ENCODE measurements at regions not wholly inside any gene's neighbourhood (a gene's known extent, or its start where the extent isn't known, plus 50 kb on each side); places are given as distances from the start of the nearest gene placed in this dataset.

DNA sequence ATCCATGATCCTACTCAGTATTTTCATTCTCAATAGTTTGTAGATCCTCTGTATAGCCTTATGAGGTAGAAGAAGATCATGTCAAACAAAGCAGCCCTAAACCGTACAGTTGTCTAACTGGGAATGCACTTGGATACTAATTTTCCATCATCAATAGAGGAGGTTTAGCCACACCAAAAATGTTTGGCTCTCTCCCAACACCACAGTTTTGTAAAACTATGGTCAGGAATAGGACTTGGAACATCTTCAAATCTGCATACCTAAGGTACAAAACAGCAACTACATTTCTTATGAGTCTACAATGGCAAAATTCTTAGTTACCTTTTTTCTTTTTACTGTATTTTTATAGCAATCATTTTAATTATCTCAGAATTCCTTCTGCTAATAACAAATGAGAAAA, 1001.6 kb downstream of the ROBO2 start:
- no peak overlapping the region for H3K9ac ChIP-seq (replicated peaks; ENCODE audit: extremely low read depth, insufficient read depth, low read length)
- H3K4me3 ChIP-seq (replicated peaks in 1 of 3; ENCODE audit: insufficient read depth in 1 of 3, low read depth in 1 of 3, low read length in 3 of 3): no peak overlapping the region
- peak; percentile 1 for DNase-seq (ENCODE audit: low read depth, low spot score)
- no peaks in the 10 kb centered on the region for H3K9me1 ChIP-seq (replicated peaks; ENCODE audit: control insufficient read depth, extremely low read depth, insufficient read depth, low read length)
- no peaks in the 10 kb centered on the region for H4K20me1 ChIP-seq (replicated peaks; ENCODE audit: control insufficient read depth, extremely low read depth, insufficient read depth, low read length)
- H3K4me1 ChIP-seq (ENCODE audit: control insufficient read depth, extremely low read depth, insufficient read depth, low read length): no peaks in the 10 kb centered on the region
- H3K4me2 ChIP-seq (ENCODE audit: insufficient read depth, low read length): no peak overlapping the region
- no peak overlapping the region for H3K27ac ChIP-seq (ENCODE audit: insufficient read depth, low read depth, low read length)
- ChIA-PET POLR2A (no interaction called here), CTCF (interaction anchor here (1.7 kb wide), 1 partner anchor 17 kb away, joined by 5 read pairs; no protein-coding TSS in a partner anchor)
- dilution Hi-C loops (cut with MboI; ENCODE audit: extremely low pct_ligation_motif_present, low sequenced_read_pairs): no loop called here
- no TSS peak for BruUV-seq (replicated peaks)
- H2AFZ ChIP-seq (ENCODE audit: low read depth, low read length): no peak overlapping the region
- H3K36me3 ChIP-seq (ENCODE audit: control insufficient read depth in 2 of 2, extremely low read depth in 1 of 2, insufficient read depth in 2 of 2, low read length in 2 of 2): no peaks in the 10 kb centered on the region
- no peaks in the 10 kb centered on the region for H3K27me3 ChIP-seq (ENCODE audit: control insufficient read depth in 2 of 2, insufficient read depth in 2 of 2, low read length in 2 of 2)
- FAIRE-seq: no peak
- no peak for TF ChIP-seq POLR2A (IDR thresholded peaks at IDR 0.05; ENCODE audit: low read depth, low read length)
- TF ChIP-seq POLR2AphosphoS5 (IDR thresholded peaks at IDR 0.05; ENCODE audit: insufficient read depth, low read depth, low read length): no peak
- no peak for TF ChIP-seq FOS (IDR thresholded peaks at IDR 0.05; ENCODE audit: borderline replicate concordance, insufficient read depth, low read length)
- no peak for TF ChIP-seq EZH2 (IDR thresholded peaks at IDR 0.05; ENCODE audit: borderline replicate concordance, low read depth, low read length, severe bottlenecking)
- no peak for TF ChIP-seq JUN (IDR thresholded peaks at IDR 0.05; ENCODE audit: borderline replicate concordance, insufficient read depth, insufficient read length, low read depth)
- TF ChIP-seq, protein P1, sequence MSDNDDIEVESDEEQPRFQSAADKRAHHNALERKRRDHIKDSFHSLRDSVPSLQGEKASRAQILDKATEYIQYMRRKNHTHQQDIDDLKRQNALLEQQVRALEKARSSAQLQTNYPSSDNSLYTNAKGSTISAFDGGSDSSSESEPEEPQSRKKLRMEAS (IDR thresholded peaks at IDR 0.05; ENCODE audit: insufficient read depth, insufficient read length): no peak
- no peak for TF ChIP-seq GATA2 (IDR thresholded peaks at IDR 0.05; ENCODE audit: insufficient read depth, insufficient read length, low read depth, low read length)
- TF ChIP-seq, protein P2, sequence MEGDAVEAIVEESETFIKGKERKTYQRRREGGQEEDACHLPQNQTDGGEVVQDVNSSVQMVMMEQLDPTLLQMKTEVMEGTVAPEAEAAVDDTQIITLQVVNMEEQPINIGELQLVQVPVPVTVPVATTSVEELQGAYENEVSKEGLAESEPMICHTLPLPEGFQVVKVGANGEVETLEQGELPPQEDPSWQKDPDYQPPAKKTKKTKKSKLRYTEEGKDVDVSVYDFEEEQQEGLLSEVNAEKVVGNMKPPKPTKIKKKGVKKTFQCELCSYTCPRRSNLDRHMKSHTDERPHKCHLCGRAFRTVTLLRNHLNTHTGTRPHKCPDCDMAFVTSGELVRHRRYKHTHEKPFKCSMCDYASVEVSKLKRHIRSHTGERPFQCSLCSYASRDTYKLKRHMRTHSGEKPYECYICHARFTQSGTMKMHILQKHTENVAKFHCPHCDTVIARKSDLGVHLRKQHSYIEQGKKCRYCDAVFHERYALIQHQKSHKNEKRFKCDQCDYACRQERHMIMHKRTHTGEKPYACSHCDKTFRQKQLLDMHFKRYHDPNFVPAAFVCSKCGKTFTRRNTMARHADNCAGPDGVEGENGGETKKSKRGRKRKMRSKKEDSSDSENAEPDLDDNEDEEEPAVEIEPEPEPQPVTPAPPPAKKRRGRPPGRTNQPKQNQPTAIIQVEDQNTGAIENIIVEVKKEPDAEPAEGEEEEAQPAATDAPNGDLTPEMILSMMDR (IDR thresholded peaks at IDR 0.05; ENCODE audit: extremely low read depth in 1 of 2, insufficient read depth in 1 of 2, low read depth in 1 of 2, low read length in 2 of 2): no peak
- no peak for TF ChIP-seq MYC (IDR thresholded peaks at IDR 0.05; ENCODE audit: low read depth, low read length)
- no peaks in the 10 kb centered on the region for H3K79me2 ChIP-seq (ENCODE audit: control insufficient read depth, insufficient read depth, low read length)
- intact Hi-C loops (cut with micrococcal nuclease): no loop called here
- H3K9me3 ChIP-seq (replicated peaks; ENCODE audit: control insufficient read depth, insufficient read depth, low read length): no peaks in the 10 kb centered on the region

Data from endothelial cell of umbilical vein (primary cell).